Endothelial cell of umbilical vein (primary cell): ENCODE measurements at regions not wholly inside any gene's neighbourhood (a gene's known extent, or its start where the extent isn't known, plus 50 kb on each side); places are given as distances from the start of the nearest gene placed in this dataset.

Experiments used
- BruUV-seq: library from RNA; stranded (reverse); fragments of 400-500 nt; replicated peaks from 2 replicates; lab custom pipeline; 2021; lab: Mats Ljungman, UMichigan
- CTCF ChIA-PET: fragments of 300-600, 350-600 bp; sonication (Branson Sonifier 250); formaldehyde crosslinking; loops from one replicate; lab custom pipeline; 2021; ENCODE audit warnings: antibody characterized with exemption, inconsistent platforms; lab: Charles Lee
- POLR2A ChIA-PET: fragments of 300-600, 350-600 bp; sonication (Branson Sonifier 250); formaldehyde crosslinking; loops from one replicate; lab custom pipeline; 2021; ENCODE audit warnings: antibody characterized with exemption, inconsistent platforms; lab: Charles Lee
- DNase-seq: peaks from one replicate; pipeline ENCODE4 v3.0.0-alpha.2; 2011; ENCODE audit warnings: low read depth, low spot score
- FAIRE-seq: peaks from 2 replicates; lab custom pipeline; 2011; peaks lifted over from hg19 to GRCh38; lab: Jason Lieb, UNC
- H2AFZ ChIP-seq: 2 replicates; pipeline ENCODE4 v1.6.0; 2012; ENCODE audit warnings: low read depth, low read length, control low read depth, inconsistent platforms
- H3K27ac ChIP-seq: 2 replicates; pipeline ENCODE4 v1.5.1; 2011; ENCODE audit warnings: low read depth, mild to moderate bottlenecking, control low read depth, low read length, moderate library complexity; ENCODE audit not compliant: insufficient read depth
- H3K27me3 ChIP-seq, 2 experiments: 2 replicates each; pipeline versions ENCODE4 v1.6.0 to v1.6.1; 2011; ENCODE audit warnings: low read length in 2 of 2, mixed read lengths in 1 of 2; ENCODE audit not compliant: control insufficient read depth in 2 of 2, insufficient read depth in 2 of 2
- H3K36me3 ChIP-seq, 2 experiments: 2 replicates in 1 of 2; 3 replicates in 1 of 2; pipeline ENCODE4 v1.5.1; 2011; ENCODE audit warnings: low read length in 2 of 2, mild to moderate bottlenecking in 1 of 2, moderate library complexity in 1 of 2; ENCODE audit not compliant: control insufficient read depth in 2 of 2, insufficient read depth in 2 of 2; ENCODE audit errors: extremely low read depth in 1 of 2
- H3K4me1 ChIP-seq: 3 replicates; pipeline ENCODE4 v1.5.1; 2011; ENCODE audit warnings: mild to moderate bottlenecking, low read length; ENCODE audit not compliant: control insufficient read depth, insufficient read depth; ENCODE audit errors: extremely low read depth
- H3K4me2 ChIP-seq: 2 replicates; pipeline ENCODE4 v1.6.1; 2011; ENCODE audit warnings: low read length, control low read depth, mixed read lengths; ENCODE audit not compliant: insufficient read depth
- H3K4me3 ChIP-seq, 3 experiments: fragments of 200-600 bp in 1 of 3; sonication (generic), shearing (Covaris generic) in 1 of 3; replicated peaks in 1 of 3; 2 replicates each; pipeline ENCODE4 v1.5.1; 2011 to 2016; ENCODE audit warnings: control low read depth in 3 of 3, low read length in 3 of 3, mild to moderate bottlenecking in 2 of 3, inconsistent platforms in 1 of 3, low read depth in 1 of 3, moderate library complexity in 1 of 3; ENCODE audit not compliant: insufficient read depth in 1 of 3
- H3K79me2 ChIP-seq: 2 replicates; pipeline ENCODE4 v1.6.0; 2012; ENCODE audit warnings: low read length, inconsistent platforms; ENCODE audit not compliant: control insufficient read depth, insufficient read depth
- H3K9ac ChIP-seq: replicated peaks from 2 replicates; pipeline ENCODE3; 2011; ENCODE audit warnings: low read length, control low read depth; ENCODE audit not compliant: insufficient read depth; ENCODE audit errors: extremely low read depth
- H3K9me1 ChIP-seq: replicated peaks from 3 replicates; pipeline ENCODE4 v1.6.0; 2011; ENCODE audit warnings: mild to moderate bottlenecking, low read length; ENCODE audit not compliant: control insufficient read depth, insufficient read depth; ENCODE audit errors: extremely low read depth
- H3K9me3 ChIP-seq: replicated peaks from 2 replicates; pipeline ENCODE4 v1.5.1; 2012; ENCODE audit warnings: low read length, inconsistent platforms; ENCODE audit not compliant: control insufficient read depth, insufficient read depth
- H4K20me1 ChIP-seq: replicated peaks from 2 replicates; pipeline ENCODE3; 2011; ENCODE audit warnings: mild to moderate bottlenecking, low read length; ENCODE audit not compliant: control insufficient read depth, insufficient read depth; ENCODE audit errors: extremely low read depth
- CTCF ChIP-seq, 2 donors: IDR thresholded peaks; 1 replicate in 1 of 2; 2 replicates in 1 of 2; pipeline ENCODE4 v1.5.1; 2011; ENCODE audit warnings: low read length in 2 of 2, mild to moderate bottlenecking in 2 of 2, moderate library complexity in 2 of 2, control low read depth in 1 of 2, inconsistent platforms in 1 of 2, low read depth in 1 of 2; ENCODE audit not compliant: insufficient read depth in 1 of 2; ENCODE audit errors: extremely low read depth in 1 of 2
- EZH2 ChIP-seq: IDR thresholded peaks from 2 replicates; pipeline ENCODE4 v1.6.1; 2012; ENCODE audit warnings: borderline replicate concordance, low read depth, mild to moderate bottlenecking, moderate library complexity, low read length, inconsistent platforms; ENCODE audit not compliant: severe bottlenecking
- FOS ChIP-seq: IDR thresholded peaks from 2 replicates; pipeline ENCODE4 v1.6.1; 2011; ENCODE audit warnings: mild to moderate bottlenecking, low read length, moderate library complexity, borderline replicate concordance; ENCODE audit not compliant: insufficient read depth
- GATA2 ChIP-seq: IDR thresholded peaks from 2 replicates; pipeline ENCODE4 v1.7.0; 2011; ENCODE audit warnings: low read depth, mild to moderate bottlenecking, moderate library complexity, mixed read lengths, low read length; ENCODE audit not compliant: insufficient read length, insufficient read depth
- JUN ChIP-seq: IDR thresholded peaks from 2 replicates; pipeline ENCODE4 v1.6.1; 2011; ENCODE audit warnings: borderline replicate concordance, low read depth; ENCODE audit not compliant: insufficient read length, insufficient read depth
- MYC ChIP-seq: IDR thresholded peaks from one replicate; pipeline ENCODE4 v1.6.1; 2011; ENCODE audit warnings: mild to moderate bottlenecking, low read depth, low read length
- POLR2A ChIP-seq: IDR thresholded peaks from 2 replicates; pipeline ENCODE4 v1.6.1; 2012; ENCODE audit warnings: low read depth, mild to moderate bottlenecking, control low read depth, low read length
- POLR2AphosphoS5 ChIP-seq: IDR thresholded peaks from 2 replicates; pipeline ENCODE4 v1.6.1; 2012; ENCODE audit warnings: low read depth, mild to moderate bottlenecking, control low read depth, low read length, moderate library complexity; ENCODE audit not compliant: insufficient read depth
- dilution Hi-C: fragments of 300-500 bp; cut with MboI; formaldehyde crosslinking; loops from one replicate; pipeline ENCODE4 v1.15.0; 2019; ENCODE audit warnings: low sequenced_read_pairs; ENCODE audit not compliant: extremely low pct_ligation_motif_present
- intact Hi-C: fragments of 100-400 bp; cut with micrococcal nuclease; formaldehyde crosslinking; loops from one replicate; pipeline ENCODE4 v1.10.0; 2022
- TF ChIP-seq, protein P1 (sequence below): IDR thresholded peaks from 2 replicates; pipeline ENCODE4 v1.6.1; 2011; ENCODE audit not compliant: insufficient read depth, insufficient read length

GRCh38 chr12:73906757-73907156 lies 630.9 kb upstream of the ATXN7L3B start:
- intact Hi-C loops (no loop called here), dilution Hi-C loops (no loop called here)
- no peaks in the 10 kb centered on the region for H3K27me3 ChIP-seq
- no peaks in the 10 kb centered on the region for H3K9me3 ChIP-seq
- H3K9me1 ChIP-seq = no peaks in the 10 kb centered on the region
- CTCF ChIA-PET = no interaction called here
- H3K4me2 ChIP-seq = no peak overlapping the region
- H3K79me2 ChIP-seq = no peaks in the 10 kb centered on the region
- no peak overlapping the region for H3K4me3 ChIP-seq
- H3K27ac ChIP-seq = no peak overlapping the region
- DNase-seq (no peak), FAIRE-seq (no peak)
- no peak for TF ChIP-seq MYC
- no peak for TF ChIP-seq FOS
- TF ChIP-seq EZH2 = no peak
- TF ChIP-seq JUN = no peak
- TF ChIP-seq GATA2 = no peak
- no peak for TF ChIP-seq CTCF (IDR thresholded peaks at IDR 0.05; ENCODE audit: extremely low read depth in 1 of 2, insufficient read depth in 1 of 2, low read depth in 1 of 2, low read length in 2 of 2)
- TF ChIP-seq, protein P1, sequence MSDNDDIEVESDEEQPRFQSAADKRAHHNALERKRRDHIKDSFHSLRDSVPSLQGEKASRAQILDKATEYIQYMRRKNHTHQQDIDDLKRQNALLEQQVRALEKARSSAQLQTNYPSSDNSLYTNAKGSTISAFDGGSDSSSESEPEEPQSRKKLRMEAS = no peak
- no peak for TF ChIP-seq POLR2A
- TF ChIP-seq POLR2AphosphoS5 = no peak
- no peak overlapping the region for H3K9ac ChIP-seq
- no peaks in the 10 kb centered on the region for H3K36me3 ChIP-seq
- POLR2A ChIA-PET = no interaction called here
- H3K4me1 ChIP-seq = no peaks in the 10 kb centered on the region
- BruUV-seq = no TSS peak
- H2AFZ ChIP-seq = no peak overlapping the region
- H4K20me1 ChIP-seq = no peaks in the 10 kb centered on the region
